Epithelial cell of proximal tubule (primary cell): ENCODE measurements at regions not wholly inside any gene's neighbourhood (a gene's known extent, or its start where the extent isn't known, plus 50 kb on each side); places are given as distances from the start of the nearest gene placed in this dataset.

Experiments used
- DNase-seq: peaks from one replicate; pipeline ENCODE4 v3.0.0-alpha.2; 2011; ENCODE audit warnings: low read depth
- H3K4me3 ChIP-seq: 2 replicates; pipeline ENCODE4 v1.5.1; 2011; ENCODE audit warnings: low read depth, mild to moderate bottlenecking, low read length
- CTCF ChIP-seq: conservative IDR thresholded peaks from 2 replicates; pipeline ENCODE4 v1.5.1; 2012; ENCODE audit warnings: low read depth, mild to moderate bottlenecking, low read length

- H3K4me3 ChIP-seq = no peak overlapping the region
- DNase-seq = no peak
- TF ChIP-seq CTCF = no peak
These were observed 151.1 kb upstream of the ARHGEF26 start for GRCh38 chr3:153970047-153970446.

- H3K4me3 ChIP-seq = no peak overlapping the region
- no peak for DNase-seq
- TF ChIP-seq CTCF = peak; percentile 68
These were observed 150.3 kb upstream of the ARHGEF26 start for GRCh38 chr3:153970741-153971347.

- no peak for TF ChIP-seq CTCF
- DNase-seq = no peak
- no peak overlapping the region for H3K4me3 ChIP-seq
These were observed 148.3 kb upstream of the ARHGEF26 start for GRCh38 chr3:153972862-153973261.

- no peak overlapping the region for H3K4me3 ChIP-seq
- no peak for DNase-seq
- no peak for TF ChIP-seq CTCF
These were observed 147.4 kb upstream of the ARHGEF26 start for GRCh38 chr3:153973722-153974265.

GRCh38 chr3:153974614-153975013 lies 146.6 kb upstream of the ARHGEF26 start:
- no peak for DNase-seq
- no peak overlapping the region for H3K4me3 ChIP-seq
- no peak for TF ChIP-seq CTCF

GRCh38 chr3:153976891-153977554 lies 144.2 kb upstream of the ARHGEF26 start:
- no peak for TF ChIP-seq CTCF
- DNase-seq = no peak
- H3K4me3 ChIP-seq = no peak overlapping the region

- H3K4me3 ChIP-seq = no peak overlapping the region
- no peak for TF ChIP-seq CTCF
- no peak for DNase-seq
These were observed 143.2 kb upstream of the ARHGEF26 start for GRCh38 chr3:153978006-153978405.
